ENCODE measurements at regions not wholly inside any gene's neighbourhood (a gene's known extent, or its start where the extent isn't known, plus 50 kb on each side); places are given as distances from the start of the nearest gene placed in this dataset.

DNA sequence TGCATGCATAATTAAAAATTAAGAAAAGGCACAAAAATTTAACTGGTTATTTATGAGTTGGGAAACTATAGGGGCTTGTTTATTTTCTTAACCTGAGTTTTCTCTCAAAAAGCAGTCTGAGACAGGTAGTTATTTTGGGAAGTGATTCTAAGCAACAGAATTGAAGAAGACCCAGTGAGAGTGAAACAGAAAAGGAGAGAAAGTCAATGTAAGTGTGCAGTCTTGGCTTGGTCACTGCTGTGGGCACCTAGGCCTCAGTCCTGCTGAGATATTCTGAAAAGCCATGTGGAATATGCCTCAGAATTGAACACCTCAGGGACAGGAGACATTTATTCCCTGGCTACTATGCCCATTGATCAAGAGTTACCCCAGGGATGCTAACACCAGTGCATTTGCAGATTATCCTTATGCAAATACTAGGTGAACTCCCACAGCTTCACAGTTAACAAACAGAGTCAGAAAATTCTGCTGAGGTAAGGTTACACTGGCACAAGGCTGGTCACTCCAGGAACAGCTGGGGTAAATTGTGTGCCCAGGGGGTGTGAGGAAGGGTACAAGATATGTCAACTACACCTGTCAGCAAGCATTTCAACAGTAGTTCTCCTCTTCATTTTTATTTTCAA is 222.7 kb downstream of the EFHB start:
- no peak for DNase-seq

DNA sequence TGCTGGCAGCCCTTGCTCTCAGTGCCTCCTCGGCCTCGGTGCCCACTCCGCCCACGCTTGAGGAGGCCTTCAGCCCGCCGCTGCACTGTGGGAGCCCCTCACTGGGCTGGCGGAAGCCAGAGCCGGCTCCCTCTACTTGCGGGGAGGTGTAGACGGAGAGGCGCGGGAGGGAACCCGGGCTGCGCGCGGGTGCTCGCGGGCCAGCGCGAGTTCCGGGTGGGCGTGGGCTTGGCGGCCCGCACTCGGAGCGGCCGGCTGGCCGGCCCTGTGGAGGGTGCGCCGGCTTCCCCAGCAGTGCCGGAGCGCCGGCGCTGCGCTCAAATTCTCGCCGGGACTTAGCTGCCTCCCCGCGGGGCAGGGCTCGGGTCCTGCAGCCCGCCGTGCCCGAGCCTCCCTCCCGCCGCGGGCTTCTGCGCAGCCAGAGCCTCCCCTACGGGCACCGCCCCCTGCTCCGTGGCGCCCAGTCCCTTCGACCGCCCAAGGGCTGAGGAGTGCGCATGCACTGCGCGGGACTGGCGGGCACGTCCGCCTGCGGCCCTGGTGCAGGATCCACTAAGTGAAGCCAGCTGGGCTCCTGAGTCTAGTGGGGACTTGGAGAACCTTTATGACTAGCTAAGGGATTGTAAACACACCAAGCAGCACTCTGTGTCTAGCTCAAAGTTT is 231.5 kb downstream of the EFHB start:
- DNase-seq, result no peak

DNA sequence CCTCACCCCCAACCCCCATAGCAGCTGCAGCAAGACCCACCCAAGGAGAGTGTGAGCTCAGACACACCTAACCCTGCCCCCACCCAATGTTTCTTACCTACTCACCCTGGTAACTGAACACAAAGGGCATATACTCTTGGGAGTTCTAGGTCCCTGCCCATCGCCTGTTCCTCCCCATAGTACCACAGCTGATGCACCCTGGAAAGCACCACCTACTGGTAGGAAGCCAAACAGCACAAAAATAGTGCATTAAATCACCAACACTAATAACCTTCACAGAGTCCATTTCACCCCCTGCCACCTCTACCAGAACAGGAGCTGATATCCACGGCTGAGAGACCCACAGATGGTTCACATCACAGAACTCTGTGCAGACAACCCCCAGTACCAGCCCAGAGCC is 245.2 kb downstream of the EFHB start:
- DNase-seq, result no peak

DNA sequence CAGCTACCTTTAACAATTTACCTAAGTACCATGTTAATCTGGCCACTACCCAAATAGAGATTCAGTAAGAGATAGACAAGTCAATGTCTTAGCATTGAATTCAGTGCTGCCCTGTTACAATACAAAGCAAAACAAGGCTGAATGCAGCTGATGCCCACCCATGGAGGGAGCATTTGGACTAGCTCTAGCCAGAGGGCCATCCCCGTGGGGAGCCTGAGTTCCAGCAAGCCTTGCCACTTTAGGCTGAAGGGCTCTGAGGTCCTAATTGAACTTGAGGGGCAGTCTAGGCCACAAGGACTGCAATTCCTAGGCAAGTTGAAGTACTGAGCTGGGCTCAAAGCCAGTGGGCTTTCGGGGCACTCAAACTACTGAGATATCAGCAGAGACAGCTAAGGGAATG is 265.9 kb downstream of the EFHB start:
- no peak for DNase-seq

DNA sequence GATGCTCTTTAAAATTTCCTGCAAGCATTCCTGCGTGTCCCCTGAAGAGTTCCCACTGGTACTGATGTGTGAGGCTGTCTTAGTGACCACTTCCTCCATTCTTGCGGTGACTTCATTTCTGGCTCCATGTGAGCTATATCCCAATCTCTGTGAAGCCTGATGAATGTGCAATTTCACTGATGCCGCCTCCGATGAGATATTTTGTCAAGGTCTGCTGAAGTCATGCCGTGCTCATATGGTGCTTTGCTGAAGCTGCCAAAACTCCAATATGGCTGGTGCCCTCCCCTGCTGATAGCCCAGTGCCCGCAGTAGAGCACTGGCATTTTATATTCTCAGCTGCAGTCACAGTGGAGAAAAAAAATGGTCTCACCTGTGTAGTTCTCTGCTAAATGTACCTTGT is 271.5 kb downstream of the EFHB start:
- DNase-seq, result no peak

DNA sequence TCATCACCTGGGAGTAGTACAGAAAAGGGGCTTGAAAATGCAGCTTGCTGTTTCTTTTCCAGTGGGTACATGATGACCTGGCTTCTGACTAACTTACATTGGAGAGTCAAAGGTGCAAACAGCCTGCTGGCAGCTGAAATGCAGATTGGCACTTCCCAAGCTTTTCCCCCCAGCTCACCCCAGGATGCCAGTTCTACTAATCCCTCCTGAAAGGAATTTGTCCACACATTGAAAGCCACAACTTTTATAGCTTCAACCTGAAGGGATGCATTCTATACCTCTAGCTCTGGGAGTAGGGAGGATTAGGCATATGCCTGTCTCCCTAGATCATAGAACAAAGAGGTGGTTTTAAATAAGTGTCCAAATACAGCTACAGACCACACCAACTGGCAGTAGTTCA is 281.7 kb downstream of the EFHB start:
- no peak for DNase-seq

DNA sequence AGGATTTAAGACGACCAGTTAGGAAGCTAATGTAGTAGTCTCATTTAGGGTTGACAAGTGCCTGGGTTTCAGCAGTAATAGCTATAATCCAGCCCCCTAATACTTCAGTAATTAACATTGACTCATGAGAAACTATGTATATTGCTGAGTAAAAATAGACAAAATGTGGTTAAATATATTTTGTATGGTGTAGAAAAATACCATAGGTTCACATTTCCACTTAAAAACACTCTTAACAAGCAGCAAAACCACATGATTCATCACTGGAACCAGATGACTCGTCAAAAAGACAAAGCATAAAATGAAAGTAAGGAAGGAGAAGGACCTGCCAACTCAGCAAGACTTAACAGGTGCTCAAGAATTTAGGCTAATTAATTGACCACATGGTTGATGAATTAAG is 288.9 kb downstream of the EFHB start:
- DNase-seq, result no peak

DNA sequence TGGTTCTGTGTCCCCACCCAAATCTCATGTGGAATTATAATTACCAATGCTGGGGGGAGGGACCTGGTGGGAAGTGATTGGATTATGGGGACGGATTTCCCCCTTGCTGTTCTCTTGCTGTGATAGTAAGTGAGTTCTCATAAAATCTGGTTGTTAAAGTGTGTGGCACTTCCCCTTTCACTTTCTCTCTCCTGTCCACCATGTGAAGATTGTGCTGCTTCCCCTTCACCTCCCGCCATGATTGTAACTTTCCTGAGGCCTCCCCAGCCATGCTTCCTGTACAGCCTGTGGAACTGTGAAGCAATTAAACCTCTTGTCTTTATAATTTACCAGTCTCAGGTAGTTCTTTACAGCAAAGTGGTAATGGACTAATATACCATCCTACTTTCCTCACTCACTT is 289.6 kb downstream of the EFHB start:
- peak in 2 of 3 donors; percentile 3 to 22 for DNase-seq

DNA sequence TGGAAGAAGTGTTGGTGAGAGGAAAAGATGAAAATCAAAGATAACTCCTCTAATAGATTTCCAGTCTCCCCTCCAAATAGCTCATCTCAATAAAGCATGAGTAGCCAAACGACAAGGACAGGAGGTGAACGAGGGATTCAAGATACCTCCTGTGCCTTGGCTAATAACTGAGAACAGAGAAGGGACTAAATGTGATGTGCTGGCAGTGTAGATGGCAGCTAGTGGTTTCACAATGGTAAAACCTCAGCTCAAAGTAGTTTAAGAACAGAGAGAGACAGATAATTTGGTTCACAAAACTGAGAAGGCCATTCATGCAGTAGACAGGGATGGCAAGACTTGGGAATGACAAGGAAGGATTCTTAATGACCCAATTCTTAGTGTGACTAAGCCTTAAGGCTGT is 292.6 kb downstream of the EFHB start:
- DNase-seq, result no peak

DNA sequence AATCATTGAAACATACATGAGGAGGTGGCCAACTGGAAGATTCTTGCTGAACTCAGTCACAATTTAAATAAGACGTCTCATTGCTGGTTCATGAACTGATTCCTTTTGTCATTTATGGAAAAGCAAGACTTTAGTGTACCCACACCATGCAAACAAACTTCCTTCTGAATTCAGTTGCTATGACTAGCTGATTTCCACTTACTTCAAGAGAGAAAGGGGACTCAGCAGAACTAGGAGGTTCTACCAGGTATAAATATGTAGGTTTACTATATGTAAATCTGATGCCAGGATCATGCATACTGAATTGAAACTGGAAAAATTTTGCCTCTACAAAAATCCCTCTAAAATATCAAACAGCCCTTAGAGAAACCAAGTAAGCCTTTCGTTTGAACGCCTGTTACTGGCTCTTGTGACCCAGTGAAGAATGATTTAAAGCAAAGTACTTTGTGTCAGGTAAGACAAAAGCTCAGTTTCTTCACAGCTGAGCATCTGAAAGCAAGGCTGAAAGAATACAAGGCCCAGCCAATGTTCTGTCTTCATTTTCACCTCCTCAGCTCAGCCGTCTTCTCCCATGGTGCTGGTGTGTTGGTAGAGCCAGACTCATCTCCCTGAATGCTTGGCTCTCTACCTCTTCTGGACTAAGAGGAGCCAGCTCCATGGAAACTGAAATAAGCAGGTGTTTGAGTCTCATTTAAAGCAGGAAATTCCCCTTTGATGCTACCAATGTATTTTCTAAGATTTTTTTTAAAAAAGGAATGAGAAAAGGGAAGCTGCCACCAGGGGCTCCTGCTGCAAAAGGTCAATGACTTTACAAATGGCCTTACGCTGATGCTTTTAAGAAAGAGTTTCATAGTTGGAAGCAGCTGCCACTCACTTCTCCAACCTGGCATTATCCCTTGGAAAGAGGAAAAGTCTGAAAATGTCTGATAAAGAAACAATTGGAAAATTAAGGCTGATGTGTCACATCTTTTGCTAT is 301.6 kb downstream of the EFHB start:
- DNase-seq, result no peak

DNA sequence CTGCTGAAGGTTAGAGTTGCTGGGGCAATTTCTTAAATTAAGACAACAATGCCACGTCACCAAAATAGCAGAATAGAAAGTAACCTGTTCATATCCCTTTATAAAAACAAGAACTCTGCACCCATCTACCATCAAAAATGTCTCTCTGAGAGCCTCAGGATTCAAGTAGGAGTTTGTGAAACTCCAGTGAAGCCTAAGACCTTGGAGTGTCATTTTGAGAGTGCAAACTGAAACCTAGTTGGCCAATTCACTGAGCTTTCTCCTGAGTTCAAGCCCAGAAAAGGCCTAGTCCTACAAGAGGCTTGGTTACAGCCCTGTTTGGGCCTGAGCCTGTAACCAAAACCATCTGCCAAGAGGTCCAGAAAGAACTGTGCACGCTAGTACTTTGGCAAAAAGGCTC is 335.1 kb downstream of the EFHB start:
- DNase-seq, result no peak

DNA sequence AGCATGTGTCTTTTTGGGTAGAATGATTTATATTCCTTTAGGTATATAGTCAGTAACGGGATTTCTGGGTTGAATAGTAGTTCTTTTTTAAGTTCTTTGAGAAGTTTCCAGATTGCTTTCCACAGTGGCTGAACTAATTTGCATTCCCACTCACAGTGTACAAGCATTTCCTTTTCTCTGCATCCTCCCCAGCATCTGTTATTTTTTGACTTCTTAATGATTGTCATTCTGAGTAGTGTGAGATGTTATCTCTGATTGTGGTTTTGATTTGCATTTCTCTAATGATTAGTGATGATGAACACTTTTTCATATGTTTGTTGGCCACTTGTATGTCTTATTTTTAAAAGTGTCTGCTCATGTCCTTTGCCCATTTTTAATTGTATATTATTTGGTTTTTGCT is 337.6 kb downstream of the EFHB start:
- no peak for DNase-seq

DNA sequence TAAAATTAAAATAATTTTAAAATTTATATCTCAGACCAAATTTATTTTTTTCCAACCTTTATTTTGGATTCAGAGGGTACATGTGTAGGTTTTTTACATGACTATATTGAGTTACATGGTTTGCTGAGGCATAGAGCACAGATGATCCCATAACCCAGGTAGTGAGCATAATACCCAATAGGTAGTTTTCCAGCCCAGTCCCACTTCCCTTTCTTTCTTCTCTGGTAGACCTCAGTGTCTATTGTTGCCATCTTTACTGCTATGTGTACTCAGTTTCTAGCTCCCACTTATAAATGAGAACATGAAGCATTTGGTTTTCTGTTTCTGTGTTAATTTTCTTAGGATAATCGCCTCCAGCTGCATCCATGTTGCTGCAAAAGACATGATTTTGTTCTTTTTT is 338.1 kb downstream of the EFHB start:
- no peak for DNase-seq

Data from suppressor macrophage treated with lipopolysaccharide for 1 hour (primary cell).